ENCODE measurements at regions not wholly inside any gene's neighbourhood (a gene's known extent, or its start where the extent isn't known, plus 50 kb on each side); places are given as distances from the start of the nearest gene placed in this dataset.

DNA sequence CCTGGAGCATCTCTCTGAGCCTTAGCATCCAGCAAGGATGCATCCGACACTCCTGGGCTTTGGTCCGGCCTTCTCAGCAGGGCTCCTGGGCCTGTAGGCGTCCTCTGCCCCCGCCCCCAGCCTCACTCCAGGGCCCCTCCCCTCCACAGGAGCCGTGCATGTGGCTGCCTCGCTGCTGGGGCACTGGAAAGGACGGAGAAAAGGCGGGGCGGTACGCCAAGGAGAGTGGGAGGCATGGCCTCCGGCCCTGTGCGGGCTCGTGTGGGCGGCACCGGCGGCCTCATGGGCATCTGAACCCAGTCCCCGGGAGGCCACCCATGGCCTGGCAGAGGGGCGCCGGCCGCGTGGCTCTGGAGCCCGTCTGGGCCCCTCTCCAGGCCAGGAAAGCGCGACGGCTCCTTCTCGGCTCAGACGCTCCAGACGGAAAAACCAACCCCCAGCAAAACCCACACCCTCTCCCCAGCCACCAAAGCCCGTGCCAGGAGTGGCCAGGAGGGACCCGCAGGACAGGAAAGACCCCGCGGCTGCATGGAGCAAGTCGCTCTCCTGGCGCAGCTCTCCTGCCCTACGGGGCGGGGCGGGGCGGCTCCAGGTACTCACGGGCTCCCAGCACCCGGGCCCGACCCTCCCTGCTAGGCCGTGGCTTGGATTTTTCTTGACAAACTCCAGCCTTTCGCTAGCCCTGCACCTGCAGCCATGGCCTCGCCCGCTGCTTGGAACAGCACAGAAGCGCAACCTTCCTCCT is 419.9 kb downstream of the QKI start:
- WGBS, 2 donors (ENCODE audit: low coverage in 1 of 2) = no CpG with 5 or more reads among the region's 46 CpGs
- ATAC-seq = no peak
- Histone ChIP-seq H3K27ac (no peak overlapping the region), H3K4me1 (peaks cover 0 to 14% (median 3%) of the 10 kb centered on the region in 3 donors), H3K4me3 (no peak overlapping the region), H3K9me3 (peaks cover 0 to 8% (median 0%) of the 10 kb centered on the region in 3 donors), H3K27me3 (no peaks in the 10 kb centered on the region), H3K36me3 (no peaks in the 10 kb centered on the region)
- TF ChIP-seq POLR2A (IDR thresholded peaks at IDR 0.05) (no peak), EP300 (IDR thresholded peaks at IDR 0.05) (no peak), POLR2AphosphoS5 (IDR thresholded peaks at IDR 0.05) (no peak)
- TF ChIP-seq, protein P1, sequence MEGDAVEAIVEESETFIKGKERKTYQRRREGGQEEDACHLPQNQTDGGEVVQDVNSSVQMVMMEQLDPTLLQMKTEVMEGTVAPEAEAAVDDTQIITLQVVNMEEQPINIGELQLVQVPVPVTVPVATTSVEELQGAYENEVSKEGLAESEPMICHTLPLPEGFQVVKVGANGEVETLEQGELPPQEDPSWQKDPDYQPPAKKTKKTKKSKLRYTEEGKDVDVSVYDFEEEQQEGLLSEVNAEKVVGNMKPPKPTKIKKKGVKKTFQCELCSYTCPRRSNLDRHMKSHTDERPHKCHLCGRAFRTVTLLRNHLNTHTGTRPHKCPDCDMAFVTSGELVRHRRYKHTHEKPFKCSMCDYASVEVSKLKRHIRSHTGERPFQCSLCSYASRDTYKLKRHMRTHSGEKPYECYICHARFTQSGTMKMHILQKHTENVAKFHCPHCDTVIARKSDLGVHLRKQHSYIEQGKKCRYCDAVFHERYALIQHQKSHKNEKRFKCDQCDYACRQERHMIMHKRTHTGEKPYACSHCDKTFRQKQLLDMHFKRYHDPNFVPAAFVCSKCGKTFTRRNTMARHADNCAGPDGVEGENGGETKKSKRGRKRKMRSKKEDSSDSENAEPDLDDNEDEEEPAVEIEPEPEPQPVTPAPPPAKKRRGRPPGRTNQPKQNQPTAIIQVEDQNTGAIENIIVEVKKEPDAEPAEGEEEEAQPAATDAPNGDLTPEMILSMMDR (IDR thresholded peaks at IDR 0.05) = no peak

GRCh38 chr6:163831736-163832135 is 417.2 kb downstream of the QKI start:
- Histone ChIP-seq H3K27me3 (no peaks in the 10 kb centered on the region), H3K4me1 (no peaks in the 10 kb centered on the region), H3K27ac (no peak overlapping the region), H3K4me3 (no peak overlapping the region), H3K9me3 (peaks cover 0 to 8% (median 0%) of the 10 kb centered on the region in 3 donors), H3K36me3 (no peaks in the 10 kb centered on the region)
- WGBS, 2 donors (ENCODE audit: low coverage in 1 of 2) = 92 to 100% methylated on average over 2 of the region's 2 CpGs
- no peak for TF ChIP-seq POLR2AphosphoS5 (IDR thresholded peaks at IDR 0.05)
- TF ChIP-seq, protein P1 (IDR thresholded peaks at IDR 0.05) = no peak
- no peak for TF ChIP-seq POLR2A (IDR thresholded peaks at IDR 0.05)
- TF ChIP-seq EP300 (IDR thresholded peaks at IDR 0.05) = no peak
- ATAC-seq = no peak

GRCh38 chr6:163830641-163831040 is 416.1 kb downstream of the QKI start:
- Histone ChIP-seq H3K27me3 (no peaks in the 10 kb centered on the region), H3K27ac (no peak overlapping the region), H3K4me1 (no peaks in the 10 kb centered on the region), H3K9me3 (peaks cover 0 to 8% (median 0%) of the 10 kb centered on the region in 3 donors), H3K36me3 (no peaks in the 10 kb centered on the region), H3K4me3 (no peak overlapping the region)
- TF ChIP-seq, protein P1 (IDR thresholded peaks at IDR 0.05) = no peak
- TF ChIP-seq POLR2AphosphoS5 (IDR thresholded peaks at IDR 0.05) (no peak), EP300 (IDR thresholded peaks at IDR 0.05) (no peak), POLR2A (IDR thresholded peaks at IDR 0.05) (no peak)
- WGBS, 2 donors (ENCODE audit: low coverage in 1 of 2) = 80% methylated on average over 1 to 3 of the region's 4 CpGs
- ATAC-seq = no peak

- Histone ChIP-seq H3K4me1 (no peaks in the 10 kb centered on the region), H3K9me3 (peaks cover 0 to 8% (median 0%) of the 10 kb centered on the region in 3 donors), H3K27ac (no peak overlapping the region), H3K27me3 (no peaks in the 10 kb centered on the region), H3K4me3 (no peak overlapping the region), H3K36me3 (no peaks in the 10 kb centered on the region)
- peak; percentile 53 for ATAC-seq
- no peak for TF ChIP-seq POLR2A (IDR thresholded peaks at IDR 0.05)
- no peak for TF ChIP-seq POLR2AphosphoS5 (IDR thresholded peaks at IDR 0.05)
- TF ChIP-seq EP300 (IDR thresholded peaks at IDR 0.05) = no peak
- TF ChIP-seq, protein P1 (IDR thresholded peaks at IDR 0.05) = no peak
- WGBS, 2 donors (ENCODE audit: low coverage in 1 of 2) = 71 to 87% methylated on average over 4 to 7 of the region's 14 CpGs
These were observed 413.7 kb downstream of the QKI start for GRCh38 chr6:163828038-163828795.
